Stimulated activated effector memory CD8-positive, alpha-beta T cell treated with anti-CD3 and anti-CD28 coated beads, Interleukin-12 subunit alpha, Interleukin-12 subunit beta, amount 100 ng/mL, for 72 hours (primary cell): ENCODE measurements at regions not wholly inside any gene's neighbourhood (a gene's known extent, or its start where the extent isn't known, plus 50 kb on each side); places are given as distances from the start of the nearest gene placed in this dataset.
A peak's percentile ranks its signal among the peaks of the same experiment; 100 is the strongest.
"Not testable (repeated sequence)": the region's sequence is repeated elsewhere in the genome, so short reads cannot be mapped to it uniquely, and the experiment has no call there.

Experiments
- ATAC-seq: fragments of 150-1000 bp; cut with Tn5 transposase; 2 replicates; pipeline ENCODE4 v1.10.0; 2021
- DNase-seq, 2 donors: peaks; one replicate each; pipeline ENCODE4 v3.0.0; 2021 to 2022; ENCODE audit warnings: low spot score in 2 of 2
- H3K27ac Mint-ChIP-seq: one replicate; pipeline ENCODE4 v1.8.0; 2022; ENCODE audit warnings: mild to moderate bottlenecking, mixed read lengths
- H3K36me3 Mint-ChIP-seq: one replicate; pipeline ENCODE4 v1.8.0; 2022; ENCODE audit warnings: mild to moderate bottlenecking, mixed read lengths
- H3K4me1 Mint-ChIP-seq: one replicate; pipeline ENCODE4 v1.8.0; 2022; ENCODE audit warnings: mixed read lengths
- H3K4me3 Mint-ChIP-seq: one replicate; pipeline ENCODE4 v1.8.0; 2022; ENCODE audit warnings: mild to moderate bottlenecking, mixed read lengths
- H3K9me3 Mint-ChIP-seq: one replicate; pipeline ENCODE4 v1.8.0; 2022; ENCODE audit warnings: mixed read lengths

GRCh38 chr12:91722072-91722471 is 423.6 kb downstream of the BTG1 start:
- Mint-ChIP-seq H3K36me3 (no peaks in the 10 kb centered on the region), H3K9me3 (peaks cover 4% of the 10 kb centered on the region), H3K4me1 (no peaks in the 10 kb centered on the region), H3K27ac (no peak overlapping the region), H3K4me3 (no peak overlapping the region)
- DNase-seq (no peak), ATAC-seq (peak; percentile 100)

GRCh38 chr12:91721023-91721422 is 424.6 kb downstream of the BTG1 start:
- DNase-seq (no peak), ATAC-seq (no peak)
- no peaks in the 10 kb centered on the region for H3K4me1 Mint-ChIP-seq
- no peak overlapping the region for H3K4me3 Mint-ChIP-seq
- H3K36me3 Mint-ChIP-seq = no peaks in the 10 kb centered on the region
- H3K27ac Mint-ChIP-seq = no peak overlapping the region
- peaks cover 4% of the 10 kb centered on the region for H3K9me3 Mint-ChIP-seq

- Mint-ChIP-seq H3K4me3 (no peak overlapping the region), H3K9me3 (peaks cover 4% of the 10 kb centered on the region), H3K27ac (no peak overlapping the region), H3K36me3 (no peaks in the 10 kb centered on the region), H3K4me1 (no peaks in the 10 kb centered on the region)
- ATAC-seq = no peak
- no peak for DNase-seq
These were observed 427.3 kb downstream of the BTG1 start for GRCh38 chr12:91718326-91718725.

- Mint-ChIP-seq H3K36me3 (no peaks in the 10 kb centered on the region), H3K4me1 (no peaks in the 10 kb centered on the region), H3K4me3 (no peak overlapping the region), H3K9me3 (peaks cover 8% of the 10 kb centered on the region), H3K27ac (no peak overlapping the region)
- DNase-seq = no peak
- ATAC-seq = no peak
These were observed 427.8 kb downstream of the BTG1 start for GRCh38 chr12:91717804-91718203.

GRCh38 chr12:91711925-91712324 is 433.7 kb downstream of the BTG1 start:
- H3K4me3 Mint-ChIP-seq, H3K27ac Mint-ChIP-seq, H3K9me3 Mint-ChIP-seq, H3K4me1 Mint-ChIP-seq, H3K36me3 Mint-ChIP-seq, DNase-seq, ATAC-seq: not testable (repeated sequence)

- no peak for ATAC-seq
- H3K9me3 Mint-ChIP-seq = no peaks in the 10 kb centered on the region
These were observed 439.2 kb downstream of the BTG1 start for GRCh38 chr12:91706466-91706865.

GRCh38 chr12:91704446-91704845 is 441.2 kb downstream of the BTG1 start:
- DNase-seq (no peak), ATAC-seq (no peak)
- Mint-ChIP-seq H3K4me1 (no peaks in the 10 kb centered on the region), H3K36me3 (no peaks in the 10 kb centered on the region), H3K27ac (no peak overlapping the region), H3K4me3 (no peak overlapping the region), H3K9me3 (no peaks in the 10 kb centered on the region)

More at GRCh38 chr12:91706466-91706865, 439.2 kb downstream of the BTG1 start:
- H3K4me1 Mint-ChIP-seq = no peaks in the 10 kb centered on the region
- H3K27ac Mint-ChIP-seq = no peak overlapping the region
- H3K36me3 Mint-ChIP-seq = no peaks in the 10 kb centered on the region
- no peak for DNase-seq
- no peak overlapping the region for H3K4me3 Mint-ChIP-seq

- Mint-ChIP-seq H3K36me3 (no peaks in the 10 kb centered on the region), H3K27ac (no peak overlapping the region), H3K9me3 (peaks cover 6% of the 10 kb centered on the region), H3K4me3 (no peak overlapping the region), H3K4me1 (no peaks in the 10 kb centered on the region)
- DNase-seq (no peak), ATAC-seq (no peak)
These were observed 442.0 kb downstream of the BTG1 start for GRCh38 chr12:91703491-91704283.

GRCh38 chr12:91702843-91703425 is 442.7 kb downstream of the BTG1 start:
- Mint-ChIP-seq H3K27ac (no peak overlapping the region), H3K36me3 (no peaks in the 10 kb centered on the region), H3K4me1 (no peaks in the 10 kb centered on the region), H3K9me3 (peaks cover 6% of the 10 kb centered on the region), H3K4me3 (no peak overlapping the region)
- ATAC-seq (no peak), DNase-seq (no peak)

GRCh38 chr12:91695964-91696363 is 449.7 kb downstream of the BTG1 start:
- ATAC-seq (no peak), DNase-seq (no peak)
- H3K36me3 Mint-ChIP-seq = no peaks in the 10 kb centered on the region
- H3K27ac Mint-ChIP-seq = no peak overlapping the region
- no peak overlapping the region for H3K4me3 Mint-ChIP-seq
- H3K9me3 Mint-ChIP-seq = peaks cover 6% of the 10 kb centered on the region
- no peaks in the 10 kb centered on the region for H3K4me1 Mint-ChIP-seq

GRCh38 chr12:91695406-91695805 is 450.2 kb downstream of the BTG1 start:
- H3K36me3 Mint-ChIP-seq, ATAC-seq, H3K4me1 Mint-ChIP-seq, H3K27ac Mint-ChIP-seq, DNase-seq, H3K9me3 Mint-ChIP-seq, H3K4me3 Mint-ChIP-seq: not testable (repeated sequence)

GRCh38 chr12:91690531-91690930 is 455.1 kb downstream of the BTG1 start:
- Mint-ChIP-seq H3K4me1 (peaks cover 10% of the 10 kb centered on the region), H3K4me3 (no peak overlapping the region), H3K9me3 (no peaks in the 10 kb centered on the region), H3K36me3 (no peaks in the 10 kb centered on the region), H3K27ac (no peak overlapping the region)
- DNase-seq (no peak), ATAC-seq (no peak)

GRCh38 chr12:91687052-91688017 is 458.3 kb downstream of the BTG1 start:
- Mint-ChIP-seq H3K4me1 (peaks cover 10% of the 10 kb centered on the region), H3K27ac (peak overlapping the region; percentile 24), H3K4me3 (no peak overlapping the region), H3K36me3 (no peaks in the 10 kb centered on the region), H3K9me3 (no peaks in the 10 kb centered on the region)
- DNase-seq (no peak), ATAC-seq (peak; percentile 70)

- Mint-ChIP-seq H3K4me1 (peaks cover 10% of the 10 kb centered on the region), H3K9me3 (no peaks in the 10 kb centered on the region), H3K4me3 (no peak overlapping the region), H3K27ac (no peak overlapping the region), H3K36me3 (no peaks in the 10 kb centered on the region)
- DNase-seq = no peak
- ATAC-seq = peak; percentile 83
These were observed 459.7 kb downstream of the BTG1 start for GRCh38 chr12:91685917-91686316.

GRCh38 chr12:91681751-91682150 is 463.9 kb downstream of the BTG1 start:
- ATAC-seq (no peak), DNase-seq (no peak)
- no peaks in the 10 kb centered on the region for H3K9me3 Mint-ChIP-seq
- no peak overlapping the region for H3K27ac Mint-ChIP-seq
- H3K4me1 Mint-ChIP-seq = no peaks in the 10 kb centered on the region
- H3K36me3 Mint-ChIP-seq = no peaks in the 10 kb centered on the region
- H3K4me3 Mint-ChIP-seq = no peak overlapping the region
